ENCODE measurements at regions not wholly inside any gene's neighbourhood (a gene's known extent, or its start where the extent isn't known, plus 50 kb on each side); places are given as distances from the start of the nearest gene placed in this dataset.

GRCh38 chr3:66582721-66583423, 82.0 kb upstream of the LRIG1 start:
- no peak for TF ChIP-seq CTCF (IDR thresholded peaks at IDR 0.05)
- TF ChIP-seq POLR2A (IDR thresholded peaks at IDR 0.05): no peak
